Esophagus muscularis mucosa (tissue), 3 donors: ENCODE measurements at regions not wholly inside any gene's neighbourhood (a gene's known extent, or its start where the extent isn't known, plus 50 kb on each side); places are given as distances from the start of the nearest gene placed in this dataset.

ENCODE experiments used
- POLR2AphosphoS5 ChIP-seq, 2 donors: sonication (generic); formaldehyde crosslinking; IDR thresholded peaks; one replicate each; pipeline ENCODE4 v1.6.1; 2017; ENCODE audit warnings: antibody characterized with exemption in 2 of 2
- TF ChIP-seq, protein P1 (sequence below), 3 experiments: fragments of 200-600 bp in 2 of 3; fragments of 450-650 bp in 1 of 3; sonication (generic) in 2 of 3; IDR thresholded peaks; one replicate each; pipeline ENCODE4 v1.5.1; 2017 to 2019; ENCODE audit warnings: antibody characterized with exemption in 3 of 3, mild to moderate bottlenecking in 2 of 3, moderate library complexity in 1 of 3

DNA sequence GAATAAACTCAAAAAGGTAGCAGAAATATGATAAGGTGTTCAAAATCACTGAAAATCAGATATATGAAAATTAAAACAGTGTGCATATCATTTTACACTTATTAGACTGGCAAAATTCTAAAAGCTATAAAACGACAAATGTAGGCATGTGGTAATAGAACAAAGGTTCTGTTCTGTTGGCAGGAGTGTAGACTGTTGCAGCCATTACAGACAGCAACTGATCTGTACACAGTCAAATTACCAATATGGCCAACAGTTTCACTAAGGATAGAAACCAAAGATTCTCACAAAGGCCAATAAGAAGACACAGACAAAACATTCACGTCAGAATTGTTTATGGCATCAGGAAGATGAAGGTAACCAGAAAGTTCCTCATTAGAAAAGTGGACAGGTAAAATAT is 112.8 kb upstream of the PLS3 start:
- TF ChIP-seq, protein P1, sequence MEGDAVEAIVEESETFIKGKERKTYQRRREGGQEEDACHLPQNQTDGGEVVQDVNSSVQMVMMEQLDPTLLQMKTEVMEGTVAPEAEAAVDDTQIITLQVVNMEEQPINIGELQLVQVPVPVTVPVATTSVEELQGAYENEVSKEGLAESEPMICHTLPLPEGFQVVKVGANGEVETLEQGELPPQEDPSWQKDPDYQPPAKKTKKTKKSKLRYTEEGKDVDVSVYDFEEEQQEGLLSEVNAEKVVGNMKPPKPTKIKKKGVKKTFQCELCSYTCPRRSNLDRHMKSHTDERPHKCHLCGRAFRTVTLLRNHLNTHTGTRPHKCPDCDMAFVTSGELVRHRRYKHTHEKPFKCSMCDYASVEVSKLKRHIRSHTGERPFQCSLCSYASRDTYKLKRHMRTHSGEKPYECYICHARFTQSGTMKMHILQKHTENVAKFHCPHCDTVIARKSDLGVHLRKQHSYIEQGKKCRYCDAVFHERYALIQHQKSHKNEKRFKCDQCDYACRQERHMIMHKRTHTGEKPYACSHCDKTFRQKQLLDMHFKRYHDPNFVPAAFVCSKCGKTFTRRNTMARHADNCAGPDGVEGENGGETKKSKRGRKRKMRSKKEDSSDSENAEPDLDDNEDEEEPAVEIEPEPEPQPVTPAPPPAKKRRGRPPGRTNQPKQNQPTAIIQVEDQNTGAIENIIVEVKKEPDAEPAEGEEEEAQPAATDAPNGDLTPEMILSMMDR (IDR thresholded peaks at IDR 0.05) = no peak
- no peak for TF ChIP-seq POLR2AphosphoS5 (IDR thresholded peaks at IDR 0.05)
